SH-SY5Y (cell line): ENCODE measurements at regions not wholly inside any gene's neighbourhood (a gene's known extent, or its start where the extent isn't known, plus 50 kb on each side); places are given as distances from the start of the nearest gene placed in this dataset.

Experiments
- GATA2 ChIP-seq: IDR thresholded peaks from 2 replicates; pipeline ENCODE4 v1.6.1; 2011; ENCODE audit warnings: mild to moderate bottlenecking, low read depth, low read length
- GATA3 ChIP-seq: IDR thresholded peaks from 2 replicates; pipeline ENCODE4 v1.6.1; 2011; ENCODE audit warnings: low read depth, mild to moderate bottlenecking, low read length, moderate library complexity

DNA sequence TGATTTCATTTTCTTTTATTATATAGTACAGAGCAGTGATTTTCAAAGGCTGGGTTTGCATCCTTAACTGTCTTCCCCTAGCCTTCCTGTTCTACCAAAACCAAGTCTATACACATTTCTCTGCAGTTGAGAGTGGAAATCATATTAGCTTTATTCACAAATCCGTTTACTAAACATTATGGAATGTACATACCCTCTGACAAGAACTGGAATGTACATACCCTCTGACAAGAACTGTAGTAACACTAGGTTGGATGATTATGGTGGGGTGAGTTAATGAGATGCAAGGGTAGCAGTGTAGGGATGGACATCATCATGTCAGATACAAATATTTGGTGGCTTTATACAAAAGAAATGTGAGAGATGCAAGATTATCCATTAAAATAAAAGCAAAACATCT lies 154.8 kb downstream of the CYB561 start:
- TF ChIP-seq GATA2: no peak
- no peak for TF ChIP-seq GATA3
